Fibroblast of mammary gland (primary cell): ENCODE measurements at regions not wholly inside any gene's neighbourhood (a gene's known extent, or its start where the extent isn't known, plus 50 kb on each side); places are given as distances from the start of the nearest gene placed in this dataset.
"Not testable (repeated sequence)": the region's sequence is repeated elsewhere in the genome, so short reads cannot be mapped to it uniquely, and the experiment has no call there.

ENCODE experiments used
- DNase-seq: peaks from one replicate; pipeline ENCODE4 v3.0.0-alpha.2; 2010; ENCODE audit warnings: low read depth
- H3K4me3 ChIP-seq: 2 replicates; pipeline ENCODE4 v1.5.1; 2011; ENCODE audit warnings: low read depth, mild to moderate bottlenecking, low read length, moderate library complexity; ENCODE audit not compliant: control insufficient read depth
- TF ChIP-seq, protein P1 (sequence below): conservative IDR thresholded peaks from 2 replicates; pipeline ENCODE4 v1.5.1; 2011; ENCODE audit warnings: low read depth, low read length, inconsistent platforms; ENCODE audit not compliant: control insufficient read depth, insufficient read depth

DNA sequence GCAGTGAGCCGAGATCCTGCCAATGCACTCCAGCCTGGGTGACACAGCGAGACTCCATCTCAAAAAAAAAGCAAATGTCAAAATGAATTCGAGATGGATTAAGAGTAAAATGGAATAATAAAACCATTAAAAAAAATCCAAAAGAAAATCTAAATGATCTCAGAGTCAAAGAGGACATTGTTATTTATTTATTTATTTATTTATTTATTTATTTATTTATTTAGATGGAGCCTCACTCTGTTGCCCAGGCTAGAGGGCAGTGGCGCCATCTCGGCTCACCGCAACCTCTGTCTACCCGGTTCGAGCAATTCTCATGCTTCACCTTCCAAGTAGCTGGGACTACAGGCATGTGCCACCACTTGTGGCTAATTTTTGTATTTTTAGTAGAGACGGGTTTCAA is 349.2 kb downstream of the ANKRD30A start:
- TF ChIP-seq, protein P1, sequence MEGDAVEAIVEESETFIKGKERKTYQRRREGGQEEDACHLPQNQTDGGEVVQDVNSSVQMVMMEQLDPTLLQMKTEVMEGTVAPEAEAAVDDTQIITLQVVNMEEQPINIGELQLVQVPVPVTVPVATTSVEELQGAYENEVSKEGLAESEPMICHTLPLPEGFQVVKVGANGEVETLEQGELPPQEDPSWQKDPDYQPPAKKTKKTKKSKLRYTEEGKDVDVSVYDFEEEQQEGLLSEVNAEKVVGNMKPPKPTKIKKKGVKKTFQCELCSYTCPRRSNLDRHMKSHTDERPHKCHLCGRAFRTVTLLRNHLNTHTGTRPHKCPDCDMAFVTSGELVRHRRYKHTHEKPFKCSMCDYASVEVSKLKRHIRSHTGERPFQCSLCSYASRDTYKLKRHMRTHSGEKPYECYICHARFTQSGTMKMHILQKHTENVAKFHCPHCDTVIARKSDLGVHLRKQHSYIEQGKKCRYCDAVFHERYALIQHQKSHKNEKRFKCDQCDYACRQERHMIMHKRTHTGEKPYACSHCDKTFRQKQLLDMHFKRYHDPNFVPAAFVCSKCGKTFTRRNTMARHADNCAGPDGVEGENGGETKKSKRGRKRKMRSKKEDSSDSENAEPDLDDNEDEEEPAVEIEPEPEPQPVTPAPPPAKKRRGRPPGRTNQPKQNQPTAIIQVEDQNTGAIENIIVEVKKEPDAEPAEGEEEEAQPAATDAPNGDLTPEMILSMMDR: no peak
- H3K4me3 ChIP-seq: no peak overlapping the region
- DNase-seq: no peak

DNA sequence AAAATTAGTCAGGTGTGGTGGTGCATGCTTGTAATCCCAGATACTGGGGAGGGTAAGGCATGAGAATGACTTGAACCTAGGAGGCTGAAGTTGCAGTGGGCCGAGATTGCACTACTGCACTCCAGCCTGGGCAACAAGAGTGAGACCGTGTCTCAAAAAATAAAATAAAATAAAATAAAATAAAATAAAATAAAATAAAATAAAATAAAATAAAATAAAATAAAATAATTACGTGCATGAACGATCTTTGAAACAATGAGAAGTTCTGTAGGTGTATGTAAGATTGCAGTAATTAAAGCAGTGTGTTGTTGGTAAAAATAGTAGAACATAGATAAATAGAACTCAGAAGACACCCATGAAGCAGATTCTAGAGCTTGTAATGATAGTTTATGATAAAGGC is 348.5 kb downstream of the ANKRD30A start:
- DNase-seq: no peak
- TF ChIP-seq, protein P1: no peak
- no peak overlapping the region for H3K4me3 ChIP-seq

DNA sequence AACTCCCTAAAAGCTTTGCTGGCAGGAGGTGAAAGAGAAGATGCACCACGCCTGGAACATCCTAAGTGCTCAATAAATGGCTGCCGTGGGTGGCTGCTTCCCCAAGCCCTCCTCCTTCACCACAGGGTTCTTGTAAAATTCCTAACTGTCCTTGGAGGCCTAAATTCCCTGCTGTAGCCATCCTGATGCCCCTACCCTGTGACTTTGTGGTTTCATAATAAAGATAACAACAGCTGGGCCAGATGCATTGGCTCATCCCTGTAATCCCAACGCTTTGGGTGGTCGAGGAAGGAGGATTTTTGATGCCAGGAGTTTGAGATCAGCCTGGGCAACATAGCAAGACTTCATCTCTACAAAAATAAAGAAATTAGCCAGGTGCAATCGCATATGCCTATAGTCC is 341.8 kb downstream of the ANKRD30A start:
- H3K4me3 ChIP-seq: no peak overlapping the region
- no peak for DNase-seq
- TF ChIP-seq, protein P1: no peak

DNA sequence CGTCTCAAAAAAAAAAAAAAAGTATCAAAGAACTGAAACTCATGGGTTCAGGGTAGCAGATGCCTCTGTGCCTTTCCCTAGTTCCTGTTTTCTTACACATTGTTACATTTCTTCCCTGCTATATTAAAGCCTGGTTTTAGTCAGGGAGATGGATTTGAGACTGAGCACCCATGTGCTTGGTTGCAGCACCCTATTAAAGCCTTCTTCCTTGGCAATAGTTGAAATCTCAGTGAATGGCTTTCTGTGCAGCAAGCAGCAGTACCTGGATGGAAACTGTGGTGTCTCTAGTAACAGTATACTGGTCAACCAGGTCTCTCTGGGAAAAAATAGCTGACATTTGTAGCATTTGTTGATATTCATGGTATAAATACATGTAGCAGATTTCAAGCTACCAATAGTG is 331.1 kb downstream of the ANKRD30A start:
- H3K4me3 ChIP-seq: no peak overlapping the region
- TF ChIP-seq, protein P1: no peak
- DNase-seq: no peak

DNA sequence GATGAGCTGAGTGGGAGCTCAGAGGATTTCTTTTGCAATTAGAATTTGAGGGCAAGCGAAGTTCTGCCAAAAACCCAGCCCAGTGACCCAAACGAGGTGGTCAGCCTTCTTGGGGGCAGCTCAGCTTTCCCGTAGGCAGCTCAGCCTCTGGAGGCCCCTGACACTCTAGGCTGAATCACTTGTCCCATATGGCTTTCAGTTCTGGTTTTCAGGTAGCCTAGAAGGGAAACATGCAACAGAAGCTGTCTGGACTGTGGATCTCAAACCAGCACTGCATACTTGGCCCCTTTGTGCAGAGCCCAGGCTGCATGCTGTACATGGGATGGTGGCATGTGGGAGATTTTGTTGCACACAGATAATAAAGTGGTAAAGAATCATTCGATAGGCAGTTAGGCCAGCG is 322.8 kb downstream of the ANKRD30A start:
- no peak overlapping the region for H3K4me3 ChIP-seq
- TF ChIP-seq, protein P1: no peak
- DNase-seq: no peak

DNA sequence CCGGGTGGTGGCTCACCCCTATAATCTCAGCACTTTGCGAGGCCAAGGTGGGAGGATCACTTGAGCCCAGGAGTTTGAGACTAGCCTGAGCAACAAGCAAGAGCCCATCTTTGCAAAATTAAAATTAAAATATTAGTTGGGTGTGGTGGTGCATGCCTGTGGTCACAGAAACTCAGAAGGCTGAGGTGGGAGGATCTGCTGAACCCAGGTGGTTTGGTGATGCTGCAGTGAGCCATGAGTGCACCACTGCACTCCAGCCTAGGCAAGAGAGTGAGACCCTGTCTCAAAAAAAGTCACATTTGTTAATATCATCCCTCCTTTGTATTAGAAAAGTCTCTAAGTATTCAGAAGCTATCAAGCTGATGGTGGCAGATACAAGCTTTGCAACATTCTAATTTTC is 317.5 kb downstream of the ANKRD30A start:
- TF ChIP-seq, protein P1: no peak
- no peak overlapping the region for H3K4me3 ChIP-seq
- DNase-seq: no peak

DNA sequence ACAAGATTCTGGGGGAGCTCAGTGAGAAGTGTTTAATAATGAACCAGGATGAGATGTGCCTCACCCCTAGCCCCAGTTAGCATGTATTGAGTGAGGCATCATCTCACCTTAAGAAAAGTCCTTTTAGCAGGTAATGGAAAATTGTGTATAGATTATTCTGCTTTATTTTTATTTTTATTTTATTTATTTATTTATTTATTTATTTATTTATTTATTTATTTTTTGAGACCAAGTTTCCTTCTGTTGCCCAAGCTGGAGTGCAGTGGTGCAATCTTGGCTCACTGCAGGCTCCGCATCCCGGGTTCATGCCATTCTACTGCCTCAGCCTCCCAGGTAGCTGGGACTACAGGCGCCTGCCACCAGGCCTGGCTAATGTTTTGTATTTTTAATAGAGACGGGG is 315.8 kb downstream of the ANKRD30A start:
- not testable (repeated sequence) for H3K4me3 ChIP-seq, DNase-seq
